ENCODE measurements at regions not wholly inside any gene's neighbourhood (a gene's known extent, or its start where the extent isn't known, plus 50 kb on each side); places are given as distances from the start of the nearest gene placed in this dataset.

GRCh38 chr14:97641827-97642226 lies 844.6 kb downstream of the VRK1 start:
- DNase-seq (peak in 1 of 2 donors; percentile 11), ATAC-seq (no peak)

GRCh38 chr14:97642631-97643030 lies 845.4 kb downstream of the VRK1 start:
- H3K4me1 ChIP-seq, result no peaks in the 10 kb centered on the region
- intact Hi-C loops (cut with DNase I), result no loop called here
- no peak for ATAC-seq
- H3K4me3 ChIP-seq, result no peak overlapping the region
- no peaks in the 10 kb centered on the region for H3K9me3 ChIP-seq
- DNase-seq, result no peak
- TF ChIP-seq, protein P1, sequence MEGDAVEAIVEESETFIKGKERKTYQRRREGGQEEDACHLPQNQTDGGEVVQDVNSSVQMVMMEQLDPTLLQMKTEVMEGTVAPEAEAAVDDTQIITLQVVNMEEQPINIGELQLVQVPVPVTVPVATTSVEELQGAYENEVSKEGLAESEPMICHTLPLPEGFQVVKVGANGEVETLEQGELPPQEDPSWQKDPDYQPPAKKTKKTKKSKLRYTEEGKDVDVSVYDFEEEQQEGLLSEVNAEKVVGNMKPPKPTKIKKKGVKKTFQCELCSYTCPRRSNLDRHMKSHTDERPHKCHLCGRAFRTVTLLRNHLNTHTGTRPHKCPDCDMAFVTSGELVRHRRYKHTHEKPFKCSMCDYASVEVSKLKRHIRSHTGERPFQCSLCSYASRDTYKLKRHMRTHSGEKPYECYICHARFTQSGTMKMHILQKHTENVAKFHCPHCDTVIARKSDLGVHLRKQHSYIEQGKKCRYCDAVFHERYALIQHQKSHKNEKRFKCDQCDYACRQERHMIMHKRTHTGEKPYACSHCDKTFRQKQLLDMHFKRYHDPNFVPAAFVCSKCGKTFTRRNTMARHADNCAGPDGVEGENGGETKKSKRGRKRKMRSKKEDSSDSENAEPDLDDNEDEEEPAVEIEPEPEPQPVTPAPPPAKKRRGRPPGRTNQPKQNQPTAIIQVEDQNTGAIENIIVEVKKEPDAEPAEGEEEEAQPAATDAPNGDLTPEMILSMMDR (IDR thresholded peaks at IDR 0.05), result no peak
- H3K36me3 ChIP-seq (ENCODE audit: insufficient read depth in 1 of 2, low read depth in 1 of 2), result no peaks in the 10 kb centered on the region
- no peaks in the 10 kb centered on the region for H3K27me3 ChIP-seq (ENCODE audit: insufficient read depth in 3 of 3, low read length in 2 of 3)
- whole genome bisulfite sequencing, 3 donors, result 39 to 45% (median 39%) methylated on average over 3 of the region's 3 CpGs
- H3K27ac ChIP-seq, result no peak overlapping the region

More at GRCh38 chr14:97641827-97642226, 844.6 kb downstream of the VRK1 start:
- Histone ChIP-seq H3K27me3 (ENCODE audit: insufficient read depth in 3 of 3, low read length in 2 of 3) (no peaks in the 10 kb centered on the region), H3K27ac (no peak overlapping the region), H3K9me3 (no peaks in the 10 kb centered on the region), H3K4me3 (no peak overlapping the region), H3K4me1 (no peaks in the 10 kb centered on the region), H3K36me3 (ENCODE audit: insufficient read depth in 1 of 2, low read depth in 1 of 2) (no peaks in the 10 kb centered on the region)
- intact Hi-C loops (cut with DNase I), result no loop called here
- 19 to 28% (median 20%) methylated on average over 8 of the region's 8 CpGs for WGBS, 3 donors
- TF ChIP-seq, protein P1 (IDR thresholded peaks at IDR 0.05), result no peak

- no peak overlapping the region for H3K4me3 ChIP-seq
- H3K36me3 ChIP-seq (ENCODE audit: insufficient read depth in 1 of 2, low read depth in 1 of 2), result no peaks in the 10 kb centered on the region
- H3K27me3 ChIP-seq (ENCODE audit: insufficient read depth in 3 of 3, low read length in 2 of 3), result no peaks in the 10 kb centered on the region
- TF ChIP-seq, protein P1 (IDR thresholded peaks at IDR 0.05), result no peak
- ATAC-seq (no peak), DNase-seq (no peak)
- intact Hi-C loops (cut with DNase I), result no loop called here
- no peaks in the 10 kb centered on the region for H3K4me1 ChIP-seq
- no peak overlapping the region for H3K27ac ChIP-seq
- WGBS, 3 donors, result 35 to 65% (median 51%) methylated on average over 1 of the region's 1 CpG
- no peaks in the 10 kb centered on the region for H3K9me3 ChIP-seq
Measured at GRCh38 chr14:97644365-97644764, 847.2 kb downstream of the VRK1 start.

DNA sequence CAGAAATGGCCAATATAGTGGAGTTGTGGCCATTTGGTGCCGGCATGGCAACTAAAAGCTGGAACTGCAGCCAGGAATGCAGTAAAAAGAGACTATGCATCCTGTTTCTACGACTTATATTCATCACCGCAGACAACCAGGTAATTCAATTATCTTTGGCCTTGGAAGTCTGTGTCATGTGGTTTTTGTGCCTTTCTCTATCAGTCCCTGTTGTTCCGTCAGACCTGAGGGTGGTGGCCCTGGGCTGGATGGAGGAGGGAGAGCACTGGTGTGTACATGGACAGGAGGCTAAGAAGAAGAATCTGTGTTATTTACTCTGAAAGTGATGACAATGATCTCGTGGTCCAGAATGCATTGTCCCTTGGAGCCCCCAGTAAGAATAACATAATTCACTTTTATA lies 852.6 kb downstream of the VRK1 start:
- no peaks in the 10 kb centered on the region for H3K9me3 ChIP-seq
- WGBS, 3 donors, result 39 to 52% (median 43%) methylated on average over 5 of the region's 5 CpGs

More for the DNA sequence above, 852.6 kb downstream of the VRK1 start:
- no peaks in the 10 kb centered on the region for H3K27me3 ChIP-seq (ENCODE audit: insufficient read depth in 3 of 3, low read length in 2 of 3)
- H3K36me3 ChIP-seq (ENCODE audit: insufficient read depth in 1 of 2, low read depth in 1 of 2), result no peaks in the 10 kb centered on the region
- intact Hi-C loops (cut with DNase I), result no loop called here
- ATAC-seq (no peak), DNase-seq (no peak)
- H3K27ac ChIP-seq, result no peak overlapping the region
- H3K4me1 ChIP-seq, result no peaks in the 10 kb centered on the region
- no peak overlapping the region for H3K4me3 ChIP-seq
- TF ChIP-seq, protein P1 (IDR thresholded peaks at IDR 0.05), result no peak

All from psoas muscle (tissue), 7 donors.